GM23338 (cell line): ENCODE measurements at regions not wholly inside any gene's neighbourhood (a gene's known extent, or its start where the extent isn't known, plus 50 kb on each side); places are given as distances from the start of the nearest gene placed in this dataset.

Experiments
- ATAC-seq: fragments of 200-7000 bp; cut with Tn5 transposase; 3 replicates; pipeline ENCODE4 v1.9.1; 2020
- DNase-seq: peaks from one replicate; pipeline ENCODE4 v3.0.0-alpha.2; 2015; ENCODE audit warnings: low spot score
- H2AFZ ChIP-seq: fragments of 200-600 bp; sonication (generic); 2 replicates; pipeline ENCODE4 v1.8.0; 2016; ENCODE audit warnings: antibody characterized with exemption, mild to moderate bottlenecking, moderate library complexity
- H3F3A ChIP-seq: fragments of 200-600 bp; sonication (generic); replicated peaks from 2 replicates; pipeline ENCODE4 v1.8.0; 2017; ENCODE audit warnings: antibody characterized with exemption, mixed run types, low read depth
- H3K27ac ChIP-seq: fragments of 200-600 bp; sonication (generic); 2 replicates; pipeline ENCODE4 v1.6.1; 2016; ENCODE audit warnings: low read depth
- H3K27me3 ChIP-seq: fragments of 200-600 bp; sonication (generic); 2 replicates; pipeline ENCODE4 v1.8.0; 2016; ENCODE audit warnings: mild to moderate bottlenecking, mixed run types, moderate library complexity; ENCODE audit not compliant: insufficient read depth
- H3K36me3 ChIP-seq: fragments of 200-600 bp; sonication (generic); 2 replicates; pipeline ENCODE4 v1.8.0; 2016; ENCODE audit warnings: mild to moderate bottlenecking; ENCODE audit not compliant: insufficient read depth
- H3K4me1 ChIP-seq: fragments of 200-600 bp; sonication (generic); 2 replicates; pipeline ENCODE4 v1.8.0; 2016; ENCODE audit warnings: mild to moderate bottlenecking, moderate library complexity; ENCODE audit not compliant: insufficient read depth
- H3K4me2 ChIP-seq: fragments of 200-600 bp; sonication (generic); 2 replicates; pipeline ENCODE4 v1.7.1; 2017; ENCODE audit warnings: mixed run types
- H3K4me3 ChIP-seq: fragments of 200-600 bp; sonication (generic); 2 replicates; pipeline ENCODE4 v1.6.1; 2016; ENCODE audit warnings: mixed run types
- H3K79me2 ChIP-seq: fragments of 200-600 bp; sonication (generic); replicated peaks from 2 replicates; pipeline ENCODE4 v1.8.0; 2017; ENCODE audit warnings: mild to moderate bottlenecking; ENCODE audit not compliant: insufficient read depth
- H3K9me2 ChIP-seq: fragments of 200-600 bp; sonication (generic); 2 replicates; pipeline ENCODE4 v1.8.0; 2017; ENCODE audit not compliant: insufficient read depth
- H4K20me1 ChIP-seq: fragments of 200-600 bp; sonication (generic); replicated peaks from 2 replicates; pipeline ENCODE4 v1.8.0; 2017; ENCODE audit warnings: mild to moderate bottlenecking; ENCODE audit not compliant: insufficient read depth
- H3K27ac Mint-ChIP-seq: 2 replicates; pipeline ENCODE4 v1.8.0; 2020; ENCODE audit warnings: inconsistent platforms, mild to moderate bottlenecking, moderate library complexity, mixed read lengths
- H3K27me3 Mint-ChIP-seq: 3 replicates; pipeline ENCODE4 v1.8.0; 2022; ENCODE audit warnings: low read depth, mild to moderate bottlenecking, moderate library complexity, mixed read lengths, inconsistent platforms; ENCODE audit not compliant: insufficient read depth, poor library complexity
- H3K36me3 Mint-ChIP-seq: 3 replicates; pipeline ENCODE4 v1.8.0; 2021; ENCODE audit warnings: low read depth, mild to moderate bottlenecking, inconsistent platforms, moderate library complexity, mixed read lengths
- H3K4me1 Mint-ChIP-seq: 3 replicates; pipeline ENCODE4 v1.8.0; 2020; ENCODE audit warnings: mild to moderate bottlenecking, inconsistent platforms, mixed read lengths
- H3K4me3 Mint-ChIP-seq: 3 replicates; pipeline ENCODE4 v1.8.0; 2021; ENCODE audit warnings: moderate library complexity, mild to moderate bottlenecking, inconsistent platforms, mixed read lengths
- H3K9me3 Mint-ChIP-seq: 3 replicates; pipeline ENCODE4 v1.8.0; 2020; ENCODE audit warnings: moderate library complexity, mild to moderate bottlenecking, inconsistent platforms, mixed read lengths
- CREB1 ChIP-seq: fragments of 250-450 bp; sonication (Bioruptor Pico); IDR thresholded peaks from 2 replicates; pipeline ENCODE4 v1.5.0; 2020; ENCODE audit warnings: low read depth, mild to moderate bottlenecking, moderate library complexity
- EZH2 ChIP-seq: fragments of 200-600 bp; sonication (generic); IDR thresholded peaks from one replicate; pipeline ENCODE4 v1.8.0; 2017; ENCODE audit warnings: antibody characterized with exemption, mild to moderate bottlenecking, low read depth; ENCODE audit not compliant: unreplicated experiment
- JUNB ChIP-seq: IDR thresholded peaks from one replicate; pipeline ENCODE4 v1.6.1; 2016; ENCODE audit warnings: antibody characterized with exemption; ENCODE audit not compliant: unreplicated experiment
- NANOG ChIP-seq: IDR thresholded peaks from 2 replicates; pipeline ENCODE4 v1.6.1; 2016; ENCODE audit warnings: antibody characterized with exemption, borderline replicate concordance
- POLR2AphosphoS5 ChIP-seq: IDR thresholded peaks from 2 replicates; pipeline ENCODE4 v1.6.1; 2016; ENCODE audit warnings: antibody characterized with exemption, low read depth
- ZNF114 ChIP-seq: fragments of 250-450 bp; sonication (Bioruptor Pico); IDR thresholded peaks from 2 replicates; pipeline ENCODE4 v1.5.0; 2020; ENCODE audit warnings: mild to moderate bottlenecking, moderate library complexity
- ZNF331 ChIP-seq: fragments of 250-450 bp; sonication (Bioruptor Pico); IDR thresholded peaks from 2 replicates; pipeline ENCODE4 v1.5.0; 2020; ENCODE audit warnings: low read depth, mild to moderate bottlenecking, moderate library complexity
- TF ChIP-seq, protein P1 (sequence below): fragments of 250-450 bp; sonication (Bioruptor Pico); IDR thresholded peaks from 2 replicates; pipeline ENCODE4 v1.5.0; 2020; ENCODE audit warnings: mild to moderate bottlenecking, moderate library complexity
- TF ChIP-seq, protein P2 (sequence below), 2 experiments: fragments of 200-600 bp in 1 of 2; sonication (generic) in 1 of 2; conservative IDR thresholded peaks; 2 replicates each; pipeline versions ENCODE4 v1.5.1 to v1.6.1; 2016 to 2017; ENCODE audit warnings: antibody characterized with exemption in 2 of 2, low read depth in 2 of 2, mild to moderate bottlenecking in 2 of 2, moderate library complexity in 1 of 2

DNA sequence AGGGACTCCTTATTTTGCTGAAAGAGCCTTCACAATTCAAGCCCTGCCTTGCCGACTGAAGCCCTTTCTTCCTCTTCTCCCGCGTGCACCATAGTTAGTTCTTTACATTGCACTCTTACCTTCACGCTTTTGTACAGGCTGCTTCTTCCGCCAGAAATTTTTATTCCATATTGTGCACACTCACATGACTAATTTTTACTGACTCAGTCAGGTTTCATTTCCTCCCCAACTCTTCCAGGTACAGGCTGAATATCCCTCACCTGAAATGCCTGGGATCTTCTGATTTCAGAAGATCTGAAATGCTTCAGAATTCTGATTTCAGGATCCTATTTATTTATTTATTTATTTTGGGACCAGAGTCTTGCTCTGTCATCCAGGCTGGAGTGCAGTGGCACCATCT is 172.8 kb downstream of the ZNF281 start (continued):
- TF ChIP-seq, protein P1, sequence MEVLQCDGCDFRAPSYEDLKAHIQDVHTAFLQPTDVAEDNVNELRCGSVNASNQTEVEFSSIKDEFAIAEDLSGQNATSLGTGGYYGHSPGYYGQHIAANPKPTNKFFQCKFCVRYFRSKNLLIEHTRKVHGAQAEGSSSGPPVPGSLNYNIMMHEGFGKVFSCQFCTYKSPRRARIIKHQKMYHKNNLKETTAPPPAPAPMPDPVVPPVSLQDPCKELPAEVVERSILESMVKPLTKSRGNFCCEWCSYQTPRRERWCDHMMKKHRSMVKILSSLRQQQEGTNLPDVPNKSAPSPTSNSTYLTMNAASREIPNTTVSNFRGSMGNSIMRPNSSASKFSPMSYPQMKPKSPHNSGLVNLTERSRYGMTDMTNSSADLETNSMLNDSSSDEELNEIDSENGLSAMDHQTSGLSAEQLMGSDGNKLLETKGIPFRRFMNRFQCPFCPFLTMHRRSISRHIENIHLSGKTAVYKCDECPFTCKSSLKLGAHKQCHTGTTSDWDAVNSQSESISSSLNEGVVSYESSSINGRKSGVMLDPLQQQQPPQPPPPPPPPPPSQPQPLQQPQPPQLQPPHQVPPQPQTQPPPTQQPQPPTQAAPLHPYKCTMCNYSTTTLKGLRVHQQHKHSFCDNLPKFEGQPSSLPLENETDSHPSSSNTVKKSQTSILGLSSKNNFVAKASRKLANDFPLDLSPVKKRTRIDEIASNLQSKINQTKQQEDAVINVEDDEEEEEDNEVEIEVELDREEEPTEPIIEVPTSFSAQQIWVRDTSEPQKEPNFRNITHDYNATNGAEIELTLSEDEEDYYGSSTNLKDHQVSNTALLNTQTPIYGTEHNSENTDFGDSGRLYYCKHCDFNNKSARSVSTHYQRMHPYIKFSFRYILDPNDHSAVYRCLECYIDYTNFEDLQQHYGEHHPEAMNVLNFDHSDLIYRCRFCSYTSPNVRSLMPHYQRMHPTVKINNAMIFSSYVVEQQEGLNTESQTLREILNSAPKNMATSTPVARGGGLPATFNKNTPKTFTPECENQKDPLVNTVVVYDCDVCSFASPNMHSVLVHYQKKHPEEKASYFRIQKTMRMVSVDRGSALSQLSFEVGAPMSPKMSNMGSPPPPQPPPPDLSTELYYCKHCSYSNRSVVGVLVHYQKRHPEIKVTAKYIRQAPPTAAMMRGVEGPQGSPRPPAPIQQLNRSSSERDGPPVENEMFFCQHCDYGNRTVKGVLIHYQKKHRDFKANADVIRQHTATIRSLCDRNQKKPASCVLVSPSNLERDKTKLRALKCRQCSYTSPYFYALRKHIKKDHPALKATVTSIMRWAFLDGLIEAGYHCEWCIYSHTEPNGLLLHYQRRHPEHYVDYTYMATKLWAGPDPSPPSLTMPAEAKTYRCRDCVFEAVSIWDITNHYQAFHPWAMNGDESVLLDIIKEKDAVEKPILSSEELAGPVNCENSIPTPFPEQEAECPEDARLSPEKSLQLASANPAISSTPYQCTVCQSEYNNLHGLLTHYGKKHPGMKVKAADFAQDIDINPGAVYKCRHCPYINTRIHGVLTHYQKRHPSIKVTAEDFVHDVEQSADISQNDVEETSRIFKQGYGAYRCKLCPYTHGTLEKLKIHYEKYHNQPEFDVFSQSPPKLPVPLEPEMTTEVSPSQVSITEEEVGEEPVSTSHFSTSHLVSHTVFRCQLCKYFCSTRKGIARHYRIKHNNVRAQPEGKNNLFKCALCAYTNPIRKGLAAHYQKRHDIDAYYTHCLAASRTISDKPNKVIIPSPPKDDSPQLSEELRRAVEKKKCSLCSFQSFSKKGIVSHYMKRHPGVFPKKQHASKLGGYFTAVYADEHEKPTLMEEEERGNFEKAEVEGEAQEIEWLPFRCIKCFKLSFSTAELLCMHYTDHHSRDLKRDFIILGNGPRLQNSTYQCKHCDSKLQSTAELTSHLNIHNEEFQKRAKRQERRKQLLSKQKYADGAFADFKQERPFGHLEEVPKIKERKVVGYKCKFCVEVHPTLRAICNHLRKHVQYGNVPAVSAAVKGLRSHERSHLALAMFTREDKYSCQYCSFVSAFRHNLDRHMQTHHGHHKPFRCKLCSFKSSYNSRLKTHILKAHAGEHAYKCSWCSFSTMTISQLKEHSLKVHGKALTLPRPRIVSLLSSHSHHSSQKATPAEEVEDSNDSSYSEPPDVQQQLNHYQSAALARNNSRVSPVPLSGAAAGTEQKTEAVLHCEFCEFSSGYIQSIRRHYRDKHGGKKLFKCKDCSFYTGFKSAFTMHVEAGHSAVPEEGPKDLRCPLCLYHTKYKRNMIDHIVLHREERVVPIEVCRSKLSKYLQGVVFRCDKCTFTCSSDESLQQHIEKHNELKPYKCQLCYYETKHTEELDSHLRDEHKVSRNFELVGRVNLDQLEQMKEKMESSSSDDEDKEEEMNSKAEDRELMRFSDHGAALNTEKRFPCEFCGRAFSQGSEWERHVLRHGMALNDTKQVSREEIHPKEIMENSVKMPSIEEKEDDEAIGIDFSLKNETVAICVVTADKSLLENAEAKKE (CRISPR knock-in tag): no peak
- TF ChIP-seq POLR2AphosphoS5 (no peak), JUNB (no peak), CREB1 (CRISPR knock-in tag) (no peak), ZNF331 (CRISPR knock-in tag) (no peak), ZNF114 (CRISPR knock-in tag) (no peak), NANOG (no peak)
- TF ChIP-seq, protein P2, sequence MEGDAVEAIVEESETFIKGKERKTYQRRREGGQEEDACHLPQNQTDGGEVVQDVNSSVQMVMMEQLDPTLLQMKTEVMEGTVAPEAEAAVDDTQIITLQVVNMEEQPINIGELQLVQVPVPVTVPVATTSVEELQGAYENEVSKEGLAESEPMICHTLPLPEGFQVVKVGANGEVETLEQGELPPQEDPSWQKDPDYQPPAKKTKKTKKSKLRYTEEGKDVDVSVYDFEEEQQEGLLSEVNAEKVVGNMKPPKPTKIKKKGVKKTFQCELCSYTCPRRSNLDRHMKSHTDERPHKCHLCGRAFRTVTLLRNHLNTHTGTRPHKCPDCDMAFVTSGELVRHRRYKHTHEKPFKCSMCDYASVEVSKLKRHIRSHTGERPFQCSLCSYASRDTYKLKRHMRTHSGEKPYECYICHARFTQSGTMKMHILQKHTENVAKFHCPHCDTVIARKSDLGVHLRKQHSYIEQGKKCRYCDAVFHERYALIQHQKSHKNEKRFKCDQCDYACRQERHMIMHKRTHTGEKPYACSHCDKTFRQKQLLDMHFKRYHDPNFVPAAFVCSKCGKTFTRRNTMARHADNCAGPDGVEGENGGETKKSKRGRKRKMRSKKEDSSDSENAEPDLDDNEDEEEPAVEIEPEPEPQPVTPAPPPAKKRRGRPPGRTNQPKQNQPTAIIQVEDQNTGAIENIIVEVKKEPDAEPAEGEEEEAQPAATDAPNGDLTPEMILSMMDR (conservative IDR thresholded peaks at IDR 0.05; ENCODE audit: low read depth in 2 of 2): no peak

GRCh38 chr1:200234938-200235337 is 174.9 kb downstream of the ZNF281 start:
- no peaks in the 10 kb centered on the region for H3F3A ChIP-seq
- H3K36me3 ChIP-seq: no peaks in the 10 kb centered on the region
- Mint-ChIP-seq H3K4me3 (no peak overlapping the region), H3K4me1 (peaks cover 4% of the 10 kb centered on the region; the same call in 1 of the 3 replicates), H3K9me3 (no peaks in the 10 kb centered on the region), H3K27ac (no peak overlapping the region), H3K27me3 (no peaks in the 10 kb centered on the region), H3K36me3 (no peaks in the 10 kb centered on the region)
- peaks cover 5% of the 10 kb centered on the region for H3K4me1 ChIP-seq
- TF ChIP-seq EZH2: no peak
- no peaks in the 10 kb centered on the region for H3K27me3 ChIP-seq
- no peak overlapping the region for H3K4me3 ChIP-seq
- DNase-seq: no peak
- no peak overlapping the region for H3K27ac ChIP-seq
- no peaks in the 10 kb centered on the region for H4K20me1 ChIP-seq
- H3K4me2 ChIP-seq: no peak overlapping the region
- no peaks in the 10 kb centered on the region for H3K79me2 ChIP-seq
- no peak for ATAC-seq
- H3K9me2 ChIP-seq: peaks cover 12% of the 10 kb centered on the region
- no peak overlapping the region for H2AFZ ChIP-seq
